ENCODE measurements at regions not wholly inside any gene's neighbourhood (a gene's known extent, or its start where the extent isn't known, plus 50 kb on each side); places are given as distances from the start of the nearest gene placed in this dataset.

GRCh38 chr3:151630938-151631441, 102.7 kb upstream of the AADACL2 start:
- TF ChIP-seq POLR2A (IDR thresholded peaks at IDR 0.05) (no peak), CTCF (IDR thresholded peaks at IDR 0.05) (no peak)
